ENCODE measurements at regions not wholly inside any gene's neighbourhood (a gene's known extent, or its start where the extent isn't known, plus 50 kb on each side); places are given as distances from the start of the nearest gene placed in this dataset.

- H3K36me3 ChIP-seq (replicated peaks; ENCODE audit: low read depth, low read length), result no peaks in the 10 kb centered on the region
- no peak overlapping the region for H3K4me2 ChIP-seq (ENCODE audit: low read length)
- no peak overlapping the region for H3K4me3 ChIP-seq (ENCODE audit: low read length)
- TF ChIP-seq CTCF (IDR thresholded peaks at IDR 0.05; ENCODE audit: low read depth, low read length) (no peak), EZH2phosphoT487 (IDR thresholded peaks at IDR 0.05; ENCODE audit: low read depth) (no peak)
- H3K4me1 ChIP-seq (ENCODE audit: low read length), result no peaks in the 10 kb centered on the region
- 0 out of 2 replicates have a peak, but pooled peaks cover 4% of the 10 kb centered on the region for H3K9me3 ChIP-seq (ENCODE audit: insufficient read depth, low read length)
- no peak overlapping the region for H3K9ac ChIP-seq (ENCODE audit: low read length)
- no peaks in the 10 kb centered on the region for H3K79me2 ChIP-seq (ENCODE audit: low read length)
- no peaks in the 10 kb centered on the region for H4K20me1 ChIP-seq (ENCODE audit: insufficient read depth, low read length)
- no peak overlapping the region for H3K27ac ChIP-seq (ENCODE audit: low read length)
- no peaks in the 10 kb centered on the region for H3K27me3 ChIP-seq (ENCODE audit: low read depth, low read length)
- no peak overlapping the region for H2AFZ ChIP-seq (ENCODE audit: low read depth, low read length)
Measured at GRCh38 chr9:31868830-31869229, 515.6 kb upstream of the ACO1 start.

- 0 out of 2 replicates have a peak, but pooled peaks cover 4% of the 10 kb centered on the region for H3K9me3 ChIP-seq (ENCODE audit: insufficient read depth, low read length)
- no peak overlapping the region for H3K4me2 ChIP-seq (ENCODE audit: low read length)
- H3K36me3 ChIP-seq (replicated peaks; ENCODE audit: low read depth, low read length), result no peaks in the 10 kb centered on the region
- no peaks in the 10 kb centered on the region for H3K4me1 ChIP-seq (ENCODE audit: low read length)
- H3K27ac ChIP-seq (ENCODE audit: low read length), result no peak overlapping the region
- H3K79me2 ChIP-seq (ENCODE audit: low read length), result no peaks in the 10 kb centered on the region
- no peak overlapping the region for H3K9ac ChIP-seq (ENCODE audit: low read length)
- no peak overlapping the region for H2AFZ ChIP-seq (ENCODE audit: low read depth, low read length)
- H3K27me3 ChIP-seq (ENCODE audit: low read depth, low read length), result no peaks in the 10 kb centered on the region
- TF ChIP-seq EZH2phosphoT487 (IDR thresholded peaks at IDR 0.05; ENCODE audit: low read depth), result no peak
- no peak for TF ChIP-seq CTCF (IDR thresholded peaks at IDR 0.05; ENCODE audit: low read depth, low read length)
- H3K4me3 ChIP-seq (ENCODE audit: low read length), result no peak overlapping the region
- no peaks in the 10 kb centered on the region for H4K20me1 ChIP-seq (ENCODE audit: insufficient read depth, low read length)
Measured at GRCh38 chr9:31870276-31870675, 514.2 kb upstream of the ACO1 start.

DNA sequence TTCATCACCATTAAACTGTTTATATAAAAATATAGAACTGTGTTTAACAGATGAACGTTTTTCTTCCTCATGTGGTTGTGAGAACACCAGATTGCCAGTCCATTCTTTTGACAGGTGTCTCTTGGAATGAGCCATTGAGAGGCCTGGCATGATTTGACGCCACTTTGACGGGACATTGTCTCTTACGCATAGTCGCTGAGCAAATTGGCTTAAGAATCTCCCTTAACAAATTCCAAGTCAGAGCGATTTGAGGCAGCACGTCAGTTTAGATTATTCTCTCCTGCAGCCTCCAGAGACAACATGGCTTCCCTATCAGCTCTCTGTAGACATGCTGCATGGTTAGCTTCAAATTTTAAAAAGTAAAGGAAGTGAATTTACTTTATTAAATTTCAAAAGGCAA lies 510.7 kb upstream of the ACO1 start:
- no peak for TF ChIP-seq CTCF (IDR thresholded peaks at IDR 0.05; ENCODE audit: low read depth, low read length)
- no peak for TF ChIP-seq EZH2phosphoT487 (IDR thresholded peaks at IDR 0.05; ENCODE audit: low read depth)
- H2AFZ ChIP-seq (ENCODE audit: low read depth, low read length), result no peak overlapping the region
- no peaks in the 10 kb centered on the region for H3K4me1 ChIP-seq (ENCODE audit: low read length)
- H3K9me3 ChIP-seq (ENCODE audit: insufficient read depth, low read length), result no peaks in the 10 kb centered on the region
- no peak overlapping the region for H3K4me3 ChIP-seq (ENCODE audit: low read length)
- H3K79me2 ChIP-seq (ENCODE audit: low read length), result no peaks in the 10 kb centered on the region
- no peak overlapping the region for H3K9ac ChIP-seq (ENCODE audit: low read length)
- H3K27ac ChIP-seq (ENCODE audit: low read length), result no peak overlapping the region
- no peaks in the 10 kb centered on the region for H4K20me1 ChIP-seq (ENCODE audit: insufficient read depth, low read length)
- H3K36me3 ChIP-seq (replicated peaks; ENCODE audit: low read depth, low read length), result no peaks in the 10 kb centered on the region
- no peak overlapping the region for H3K4me2 ChIP-seq (ENCODE audit: low read length)
- H3K27me3 ChIP-seq (ENCODE audit: low read depth, low read length), result no peaks in the 10 kb centered on the region

- peaks cover 16% of the 10 kb centered on the region for H3K4me1 ChIP-seq (ENCODE audit: low read length)
- no peaks in the 10 kb centered on the region for H3K36me3 ChIP-seq (replicated peaks; ENCODE audit: low read depth, low read length)
- no peaks in the 10 kb centered on the region for H3K79me2 ChIP-seq (ENCODE audit: low read length)
- H3K4me3 ChIP-seq (ENCODE audit: low read length), result no peak overlapping the region
- no peak overlapping the region for H3K4me2 ChIP-seq (ENCODE audit: low read length)
- H3K9ac ChIP-seq (ENCODE audit: low read length), result no peak overlapping the region
- H3K9me3 ChIP-seq (ENCODE audit: insufficient read depth, low read length), result no peaks in the 10 kb centered on the region
- no peak for TF ChIP-seq CTCF (IDR thresholded peaks at IDR 0.05; ENCODE audit: low read depth, low read length)
- no peak for TF ChIP-seq EZH2phosphoT487 (IDR thresholded peaks at IDR 0.05; ENCODE audit: low read depth)
- no peak overlapping the region for H2AFZ ChIP-seq (ENCODE audit: low read depth, low read length)
- no peak overlapping the region for H3K27ac ChIP-seq (ENCODE audit: low read length)
- no peaks in the 10 kb centered on the region for H3K27me3 ChIP-seq (ENCODE audit: low read depth, low read length)
- no peaks in the 10 kb centered on the region for H4K20me1 ChIP-seq (ENCODE audit: insufficient read depth, low read length)
Measured at GRCh38 chr9:31894008-31894407, 490.4 kb upstream of the ACO1 start.
